IMR-90 (cell line): ENCODE measurements at regions not wholly inside any gene's neighbourhood (a gene's known extent, or its start where the extent isn't known, plus 50 kb on each side); places are given as distances from the start of the nearest gene placed in this dataset.

Source experiments
- ATAC-seq: fragments of 200-7000 bp; cut with Tn5 transposase; 2 replicates; pipeline ENCODE4 v1.9.1; 2020; ENCODE audit warnings: low read depth, mild to moderate bottlenecking, moderate library complexity
- BruUV-seq: library from RNA; stranded (reverse); fragments of 400-500 nt; replicated peaks from 2 replicates; lab custom pipeline; 2021; lab: Mats Ljungman, UMichigan
- CTCF ChIA-PET: fragments of 300-600 bp; formaldehyde crosslinking; extraction: SDS; loops from one replicate; lab custom pipeline; 2021; ENCODE audit warnings: antibody characterized with exemption; lab: Yijun Ruan, JAX
- POLR2A ChIA-PET: fragments of 300-600 bp; sonication (Branson Sonifier 250); formaldehyde crosslinking; loops from one replicate; lab custom pipeline; 2022; ENCODE audit warnings: antibody characterized with exemption; ENCODE audit not compliant: unreplicated experiment; lab: Charles Lee
- DNase-seq: peaks from one replicate; pipeline ENCODE4 v3.0.0; 2013
- H2AFZ ChIP-seq: replicated peaks from 2 replicates; pipeline ENCODE3; 2013; ENCODE audit warnings: low read length, mild to moderate bottlenecking; ENCODE audit not compliant: poor library complexity
- H2AK5ac ChIP-seq: 2 replicates; pipeline ENCODE4 v1.6.1; 2013; ENCODE audit warnings: low read depth, low read length, inconsistent platforms
- H2AK9ac ChIP-seq: replicated peaks from 2 replicates; pipeline ENCODE3; 2013; ENCODE audit warnings: mild to moderate bottlenecking, low read depth, low read length, moderate library complexity; ENCODE audit not compliant: poor library complexity
- H2BK120ac ChIP-seq: 2 replicates; pipeline ENCODE4 v1.6.1; 2013; ENCODE audit warnings: low read depth, low read length, inconsistent platforms
- H2BK15ac ChIP-seq: 3 replicates; pipeline ENCODE4 v1.6.1; 2013; ENCODE audit warnings: low read depth, low read length, inconsistent platforms
- H2BK20ac ChIP-seq: 2 replicates; pipeline ENCODE4 v1.6.1; 2013; ENCODE audit warnings: low read depth, mild to moderate bottlenecking, inconsistent platforms, low read length, moderate library complexity
- H2BK5ac ChIP-seq: 2 replicates; pipeline ENCODE4 v1.6.1; 2013; ENCODE audit warnings: mild to moderate bottlenecking, low read depth, low read length, inconsistent platforms; ENCODE audit not compliant: poor library complexity, severe bottlenecking
- H3K14ac ChIP-seq: replicated peaks from 2 replicates; pipeline ENCODE4 v1.6.1; 2013; ENCODE audit warnings: low read depth, low read length, inconsistent platforms
- H3K18ac ChIP-seq: 2 replicates; pipeline ENCODE4 v1.6.1; 2013; ENCODE audit warnings: low read depth, low read length, control low read depth
- H3K23ac ChIP-seq: 2 replicates; pipeline ENCODE4 v1.6.1; 2013; ENCODE audit warnings: low read depth, low read length, inconsistent platforms
- H3K27ac ChIP-seq: 2 replicates; pipeline ENCODE4 v1.5.1; 2013; ENCODE audit warnings: mild to moderate bottlenecking, control low read depth, low read length; ENCODE audit not compliant: insufficient read depth
- H3K27me3 ChIP-seq: 2 replicates; pipeline ENCODE4 v1.6.1; 2013; ENCODE audit warnings: low read length; ENCODE audit not compliant: control insufficient read depth, insufficient read depth
- H3K36me3 ChIP-seq: 2 replicates; pipeline ENCODE4 v1.6.1; 2013; ENCODE audit warnings: low read length, mixed read lengths; ENCODE audit not compliant: control insufficient read depth, insufficient read depth
- H3K4ac ChIP-seq: 2 replicates; pipeline ENCODE4 v1.6.1; 2013; ENCODE audit warnings: low read depth, low read length, inconsistent platforms
- H3K4me1 ChIP-seq: 2 replicates; pipeline ENCODE4 v1.6.1; 2013; ENCODE audit warnings: low read length, mixed read lengths; ENCODE audit not compliant: control insufficient read depth, insufficient read depth
- H3K4me2 ChIP-seq: 2 replicates; pipeline ENCODE4 v1.6.1; 2013; ENCODE audit warnings: low read depth, mild to moderate bottlenecking, control low read depth, low read length, moderate library complexity
- H3K4me3 ChIP-seq: 2 replicates; pipeline ENCODE4 v1.5.1; 2013; ENCODE audit warnings: low read depth, mild to moderate bottlenecking, control low read depth, low read length, moderate library complexity; ENCODE audit not compliant: insufficient read depth
- H3K56ac ChIP-seq: 2 replicates; pipeline ENCODE4 v1.6.1; 2013; ENCODE audit warnings: low read length, inconsistent platforms; ENCODE audit not compliant: insufficient read depth; ENCODE audit errors: extremely low read depth
- H3K79me1 ChIP-seq, 2 experiments: 2 replicates each; pipeline ENCODE4 v1.6.1; 2013; ENCODE audit warnings: low read length in 2 of 2, inconsistent platforms in 1 of 2, low read depth in 1 of 2
- H3K9ac ChIP-seq: 2 replicates; pipeline ENCODE4 v1.6.1; 2013; ENCODE audit warnings: low read depth, low read length, control low read depth
- H3K9me1 ChIP-seq: 2 replicates; pipeline ENCODE4 v1.6.1; 2013; ENCODE audit warnings: low read length, inconsistent platforms; ENCODE audit not compliant: insufficient read depth
- H3K9me3 ChIP-seq: 2 replicates; pipeline ENCODE4 v1.6.1; 2013; ENCODE audit warnings: low read length; ENCODE audit not compliant: control insufficient read depth, insufficient read depth
- H4K20me1 ChIP-seq: 2 replicates; pipeline ENCODE4 v1.6.1; 2013; ENCODE audit warnings: low read length, inconsistent platforms; ENCODE audit not compliant: insufficient read depth
- H4K5ac ChIP-seq: 2 replicates; pipeline ENCODE4 v1.6.1; 2013; ENCODE audit warnings: mild to moderate bottlenecking, low read depth, low read length, control low read depth
- H4K8ac ChIP-seq, 2 experiments: 2 replicates each; pipeline ENCODE4 v1.6.1; 2013; ENCODE audit warnings: low read depth in 2 of 2, low read length in 2 of 2, control low read depth in 1 of 2, inconsistent platforms in 1 of 2
- H4K91ac ChIP-seq: 2 replicates; pipeline ENCODE4 v1.6.1; 2013; ENCODE audit warnings: low read depth, low read length, inconsistent platforms; ENCODE audit not compliant: insufficient read depth
- MAFK ChIP-seq: IDR thresholded peaks from 2 replicates; pipeline ENCODE4 v1.6.1; 2012; ENCODE audit warnings: low read depth, low read length, improper control_type of control experiment
- MAZ ChIP-seq: IDR thresholded peaks from 2 replicates; pipeline ENCODE4 v1.6.1; 2012; ENCODE audit warnings: low read depth, mild to moderate bottlenecking, low read length, improper control_type of control experiment, moderate library complexity, borderline replicate concordance
- MXI1 ChIP-seq: IDR thresholded peaks from 2 replicates; pipeline ENCODE4 v1.6.1; 2012; ENCODE audit warnings: low read depth, mild to moderate bottlenecking, low read length, moderate library complexity, borderline replicate concordance
- NFE2L2 ChIP-seq: fragments of 150-350 bp; IDR thresholded peaks from 2 replicates; pipeline ENCODE4 v1.6.1; 2016; ENCODE audit warnings: low read depth, mild to moderate bottlenecking, low read length
- POLR2A ChIP-seq: IDR thresholded peaks from 2 replicates; pipeline ENCODE4 v1.6.1; 2012; ENCODE audit warnings: mild to moderate bottlenecking, low read depth, low read length
- WGBS, 2 experiments: methylation state at CpG; one replicate each; pipeline versions ENCODE4 v1.1.5 to v1.1.7; 2013; ENCODE audit warnings: missing lambda C conversion rate in 2 of 2; ENCODE audit not compliant: insufficient read length in 1 of 2; ENCODE audit errors: extremely low coverage in 2 of 2; 5-methylcytosine and 5-hydroxymethylcytosine counted together
- dilution Hi-C: fragments of 300-500 bp; cut with HindIII; formaldehyde crosslinking; loops from one replicate; pipeline ENCODE4 v1.14.3; 2018; ENCODE audit warnings: low sequenced_read_pairs; ENCODE audit not compliant: unreplicated experiment
- in situ Hi-C: fragments of 300-500 bp; cut with MboI; formaldehyde crosslinking; loops from 3 replicates; pipeline ENCODE4 v1.14.3; 2019; ENCODE audit warnings: low sequenced_read_pairs, inconsistent platforms, mixed read lengths
- intact Hi-C: fragments of 100-400 bp; cut with micrococcal nuclease; formaldehyde crosslinking; loops from 2 replicates; pipeline ENCODE4 v1.10.0; 2022

- Histone ChIP-seq H3K4me1 (no peaks in the 10 kb centered on the region), H3K23ac (no peak overlapping the region), H4K91ac (no peak overlapping the region), H3K9ac (no peak overlapping the region), H3K9me3 (no peaks in the 10 kb centered on the region), H3K27me3 (peaks cover 3% of the 10 kb centered on the region), H3K79me1 (no peaks in the 10 kb centered on the region), H3K4me3 (no peak overlapping the region), H2AFZ (no peak overlapping the region), H3K9me1 (no peaks in the 10 kb centered on the region), H2AK5ac (no peak overlapping the region), H2AK9ac (no peak overlapping the region), H2BK5ac (no peak overlapping the region), H3K4me2 (no peak overlapping the region), H3K4ac (no peak overlapping the region), H2BK20ac (no peak overlapping the region), H2BK120ac (no peak overlapping the region), H3K14ac (peak overlapping the region; percentile 42), H4K5ac (no peak overlapping the region), H3K56ac (no peak overlapping the region), H3K18ac (no peak overlapping the region), H3K36me3 (no peaks in the 10 kb centered on the region), H2BK15ac (no peak overlapping the region), H4K8ac (no peak overlapping the region), H3K27ac (no peak overlapping the region), H4K20me1 (no peaks in the 10 kb centered on the region)
- TF ChIP-seq MAFK (no peak), NFE2L2 (no peak), MAZ (no peak), MXI1 (no peak), POLR2A (no peak)
- dilution Hi-C loops (no loop called here), intact Hi-C loops (no loop called here), in situ Hi-C loops (no loop called here)
- BruUV-seq = no TSS peak
- no CpG with 5 or more reads among the region's 9 CpGs for WGBS, 2 experiments
- ATAC-seq (no peak), DNase-seq (no peak)
- CTCF ChIA-PET = no interaction called here
- POLR2A ChIA-PET = no interaction called here
These were observed 222.9 kb downstream of the PTEN start for GRCh38 chr10:88086187-88086960.
